ENCODE measurements at regions not wholly inside any gene's neighbourhood (a gene's known extent, or its start where the extent isn't known, plus 50 kb on each side); places are given as distances from the start of the nearest gene placed in this dataset.

DNA sequence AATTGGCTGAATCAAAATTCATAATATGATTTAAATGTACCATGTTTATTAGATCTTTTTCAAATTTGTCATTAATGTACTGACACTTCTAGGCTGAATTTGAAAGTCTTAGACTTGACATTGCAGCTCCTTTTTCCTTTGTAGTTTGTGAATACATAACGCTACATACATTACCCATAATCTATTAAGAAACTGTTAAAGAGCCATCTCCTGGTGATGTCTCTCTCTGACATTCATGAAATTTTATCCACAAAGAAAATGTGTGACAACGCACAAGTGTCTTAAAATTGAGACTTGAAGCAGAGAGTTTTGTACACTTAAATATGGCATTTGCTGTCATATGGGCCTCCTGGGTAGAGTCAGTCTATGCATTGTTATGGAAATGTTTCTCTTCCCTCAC, 320.2 kb upstream of the ARGLU1 start:
- no peak overlapping the region for H3K4me3 ChIP-seq (ENCODE audit: low read length)
- no peak for TF ChIP-seq CTCF (conservative IDR thresholded peaks at IDR 0.05)
- Mint-ChIP-seq H3K9me3 (peaks cover 19% of the 10 kb centered on the region), H3K27me3 (ENCODE audit: insufficient read depth) (peaks cover 5% of the 10 kb centered on the region), H3K27ac (no peak overlapping the region), H3K4me3 (no peak overlapping the region), H3K36me3 (ENCODE audit: low read depth) (no peaks in the 10 kb centered on the region), H3K4me1 (peaks cover 10% of the 10 kb centered on the region)
- H3K36me3 ChIP-seq (ENCODE audit: control insufficient read depth, insufficient read depth, low read length) = no peaks in the 10 kb centered on the region
- no peaks in the 10 kb centered on the region for H3K4me1 ChIP-seq (ENCODE audit: control insufficient read depth, insufficient read depth, low read length)
- H3K9ac ChIP-seq (ENCODE audit: extremely low read depth, low read length, poor library complexity, severe bottlenecking) = no peak overlapping the region
- no peaks in the 10 kb centered on the region for H3K27me3 ChIP-seq (ENCODE audit: control insufficient read depth, insufficient read depth, low read length, poor library complexity, severe bottlenecking)
- no peak overlapping the region for H3K27ac ChIP-seq (ENCODE audit: low read depth, low read length)
- 91 to 100% methylated on average over 1 to 2 of the region's 2 CpGs for WGBS, 2 experiments (ENCODE audit: insufficient coverage in 1 of 2, insufficient read length in 1 of 2)
- peaks cover 9% of the 10 kb centered on the region for H3K9me3 ChIP-seq (ENCODE audit: control insufficient read depth, low read length)
- no peak for DNase-seq

DNA sequence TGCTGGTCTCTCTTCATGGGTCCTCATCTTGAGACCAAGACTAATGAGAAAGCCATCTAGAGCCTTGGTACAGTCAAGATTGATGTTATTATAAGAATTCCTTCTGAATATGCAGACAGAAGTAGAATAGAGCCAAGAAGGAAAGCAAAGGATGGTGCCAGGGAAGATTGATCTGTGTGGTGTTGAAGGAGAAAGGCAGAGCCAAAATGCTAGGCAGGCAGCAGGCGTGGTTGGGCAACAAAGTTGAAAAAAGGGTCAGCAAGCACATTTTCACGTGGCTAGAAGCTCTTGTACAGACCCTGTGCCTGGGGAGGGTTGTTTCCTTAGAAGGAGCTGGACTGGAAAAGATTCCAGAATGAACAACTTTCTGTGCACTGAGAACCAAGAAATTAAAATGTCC, 319.7 kb upstream of the ARGLU1 start:
- H3K4me1 ChIP-seq (ENCODE audit: control insufficient read depth, insufficient read depth, low read length) = no peaks in the 10 kb centered on the region
- Mint-ChIP-seq H3K36me3 (ENCODE audit: low read depth) (no peaks in the 10 kb centered on the region), H3K27me3 (ENCODE audit: insufficient read depth) (peaks cover 5% of the 10 kb centered on the region), H3K27ac (no peak overlapping the region), H3K4me3 (no peak overlapping the region), H3K9me3 (peaks cover 19% of the 10 kb centered on the region), H3K4me1 (peaks cover 11% of the 10 kb centered on the region)
- WGBS, 2 experiments (ENCODE audit: insufficient coverage in 1 of 2, insufficient read length in 1 of 2) = 96 to 100% methylated on average over 2 of the region's 2 CpGs
- H3K9me3 ChIP-seq (ENCODE audit: control insufficient read depth, low read length) = peaks cover 9% of the 10 kb centered on the region
- DNase-seq = no peak
- no peaks in the 10 kb centered on the region for H3K36me3 ChIP-seq (ENCODE audit: control insufficient read depth, insufficient read depth, low read length)
- H3K9ac ChIP-seq (ENCODE audit: extremely low read depth, low read length, poor library complexity, severe bottlenecking) = no peak overlapping the region
- no peak overlapping the region for H3K27ac ChIP-seq (ENCODE audit: low read depth, low read length)
- no peak overlapping the region for H3K4me3 ChIP-seq (ENCODE audit: low read length)
- H3K27me3 ChIP-seq (ENCODE audit: control insufficient read depth, insufficient read depth, low read length, poor library complexity, severe bottlenecking) = no peaks in the 10 kb centered on the region
- no peak for TF ChIP-seq CTCF (conservative IDR thresholded peaks at IDR 0.05)

DNA sequence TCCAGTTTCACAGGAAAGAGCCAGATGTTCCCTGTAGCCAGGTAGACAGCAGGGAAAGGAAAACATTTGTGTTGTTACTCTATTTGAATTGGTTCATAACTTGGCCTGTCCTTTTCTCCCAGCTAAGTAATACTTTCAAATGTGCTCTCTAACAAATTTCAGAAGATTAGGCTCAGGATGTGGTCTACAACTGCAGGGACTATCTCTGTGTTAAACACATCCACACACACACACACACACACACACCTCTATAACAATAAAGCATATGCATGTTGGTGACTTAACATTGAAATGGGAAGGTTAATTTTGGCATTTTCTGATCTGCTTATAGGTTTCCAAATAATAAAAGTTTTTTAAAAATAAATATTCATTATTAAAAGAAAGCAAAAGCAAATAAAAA, 316.0 kb upstream of the ARGLU1 start:
- TF ChIP-seq CTCF (conservative IDR thresholded peaks at IDR 0.05) = no peak
- no peak for DNase-seq

More for the DNA sequence above, 316.0 kb upstream of the ARGLU1 start:
- H3K4me1 Mint-ChIP-seq = peaks cover 9% of the 10 kb centered on the region
- Histone ChIP-seq H3K27me3 (ENCODE audit: control insufficient read depth, insufficient read depth, low read length, poor library complexity, severe bottlenecking) (no peaks in the 10 kb centered on the region), H3K27ac (ENCODE audit: low read depth, low read length) (no peak overlapping the region), H3K4me1 (ENCODE audit: control insufficient read depth, insufficient read depth, low read length) (no peaks in the 10 kb centered on the region), H3K9me3 (ENCODE audit: control insufficient read depth, low read length) (peaks cover 3% of the 10 kb centered on the region), H3K9ac (ENCODE audit: extremely low read depth, low read length, poor library complexity, severe bottlenecking) (no peak overlapping the region), H3K4me3 (ENCODE audit: low read length) (no peak overlapping the region), H3K36me3 (ENCODE audit: control insufficient read depth, insufficient read depth, low read length) (no peaks in the 10 kb centered on the region)
- H3K36me3 Mint-ChIP-seq (ENCODE audit: low read depth) = no peaks in the 10 kb centered on the region
- peaks cover 10% of the 10 kb centered on the region for H3K9me3 Mint-ChIP-seq
- H3K4me3 Mint-ChIP-seq = no peak overlapping the region
- no peak overlapping the region for H3K27ac Mint-ChIP-seq
- peaks cover 5% of the 10 kb centered on the region for H3K27me3 Mint-ChIP-seq (ENCODE audit: insufficient read depth)
